ENCODE measurements at regions not wholly inside any gene's neighbourhood (a gene's known extent, or its start where the extent isn't known, plus 50 kb on each side); places are given as distances from the start of the nearest gene placed in this dataset.

DNA sequence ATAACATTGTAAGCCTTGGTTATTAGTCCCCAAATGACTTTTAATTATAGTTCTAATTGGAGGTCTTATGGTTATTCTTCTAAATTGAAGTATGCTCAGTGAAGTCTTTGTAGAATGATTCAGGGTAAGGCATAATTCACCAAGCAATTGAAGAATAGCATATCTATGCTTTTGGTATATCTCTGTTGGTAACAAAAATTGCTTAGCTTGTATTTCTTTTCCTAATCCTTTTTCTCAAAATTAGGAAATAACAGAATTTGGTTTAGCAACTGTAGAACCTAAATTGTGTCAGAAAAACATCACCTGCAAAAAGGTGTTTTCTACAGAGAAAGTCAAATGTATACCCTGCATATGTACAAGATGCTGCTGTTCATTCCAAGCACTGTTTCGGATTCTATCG, 189.2 kb upstream of the EPHA4 start:
- TF ChIP-seq, protein P1, sequence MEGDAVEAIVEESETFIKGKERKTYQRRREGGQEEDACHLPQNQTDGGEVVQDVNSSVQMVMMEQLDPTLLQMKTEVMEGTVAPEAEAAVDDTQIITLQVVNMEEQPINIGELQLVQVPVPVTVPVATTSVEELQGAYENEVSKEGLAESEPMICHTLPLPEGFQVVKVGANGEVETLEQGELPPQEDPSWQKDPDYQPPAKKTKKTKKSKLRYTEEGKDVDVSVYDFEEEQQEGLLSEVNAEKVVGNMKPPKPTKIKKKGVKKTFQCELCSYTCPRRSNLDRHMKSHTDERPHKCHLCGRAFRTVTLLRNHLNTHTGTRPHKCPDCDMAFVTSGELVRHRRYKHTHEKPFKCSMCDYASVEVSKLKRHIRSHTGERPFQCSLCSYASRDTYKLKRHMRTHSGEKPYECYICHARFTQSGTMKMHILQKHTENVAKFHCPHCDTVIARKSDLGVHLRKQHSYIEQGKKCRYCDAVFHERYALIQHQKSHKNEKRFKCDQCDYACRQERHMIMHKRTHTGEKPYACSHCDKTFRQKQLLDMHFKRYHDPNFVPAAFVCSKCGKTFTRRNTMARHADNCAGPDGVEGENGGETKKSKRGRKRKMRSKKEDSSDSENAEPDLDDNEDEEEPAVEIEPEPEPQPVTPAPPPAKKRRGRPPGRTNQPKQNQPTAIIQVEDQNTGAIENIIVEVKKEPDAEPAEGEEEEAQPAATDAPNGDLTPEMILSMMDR (conservative IDR thresholded peaks at IDR 0.05 in 1 of 2, IDR thresholded peaks at IDR 0.05 in 1 of 2; ENCODE audit: extremely low read depth in 1 of 2, insufficient read depth in 1 of 2, low read depth in 1 of 2, low read length in 2 of 2): no peak
- TF ChIP-seq EZH2 (IDR thresholded peaks at IDR 0.05; ENCODE audit: borderline replicate concordance, low read length): no peak

Measured in mammary epithelial cell (primary cell).